Stimulated activated effector memory CD8-positive, alpha-beta T cell treated with anti-CD3 and anti-CD28 coated beads, Interleukin-12 subunit alpha, Interleukin-12 subunit beta, amount 100 ng/mL, for 72 hours (primary cell): ENCODE measurements at regions not wholly inside any gene's neighbourhood (a gene's known extent, or its start where the extent isn't known, plus 50 kb on each side); places are given as distances from the start of the nearest gene placed in this dataset.

ENCODE experiments used
- ATAC-seq: fragments of 150-1000 bp; cut with Tn5 transposase; 2 replicates; pipeline ENCODE4 v1.10.0; 2021
- DNase-seq, 2 donors: peaks; one replicate each; pipeline ENCODE4 v3.0.0; 2021 to 2022; ENCODE audit warnings: low spot score in 2 of 2
- H3K27ac Mint-ChIP-seq: one replicate; pipeline ENCODE4 v1.8.0; 2022; ENCODE audit warnings: mild to moderate bottlenecking, mixed read lengths
- H3K36me3 Mint-ChIP-seq: one replicate; pipeline ENCODE4 v1.8.0; 2022; ENCODE audit warnings: mild to moderate bottlenecking, mixed read lengths
- H3K4me1 Mint-ChIP-seq: one replicate; pipeline ENCODE4 v1.8.0; 2022; ENCODE audit warnings: mixed read lengths
- H3K4me3 Mint-ChIP-seq: one replicate; pipeline ENCODE4 v1.8.0; 2022; ENCODE audit warnings: mild to moderate bottlenecking, mixed read lengths
- H3K9me3 Mint-ChIP-seq: one replicate; pipeline ENCODE4 v1.8.0; 2022; ENCODE audit warnings: mixed read lengths

- ATAC-seq, result no peak
- no peaks in the 10 kb centered on the region for H3K4me1 Mint-ChIP-seq
- H3K4me3 Mint-ChIP-seq, result no peak overlapping the region
- no peak overlapping the region for H3K27ac Mint-ChIP-seq
- H3K9me3 Mint-ChIP-seq, result peaks cover 3% of the 10 kb centered on the region
- DNase-seq, result no peak
- no peaks in the 10 kb centered on the region for H3K36me3 Mint-ChIP-seq
Measured at GRCh38 chr5:106127341-106127781, 1543.4 kb downstream of the EFNA5 start.

- no peak for DNase-seq
- Mint-ChIP-seq H3K9me3 (peaks cover 5% of the 10 kb centered on the region), H3K4me3 (no peak overlapping the region), H3K4me1 (no peaks in the 10 kb centered on the region), H3K27ac (no peak overlapping the region), H3K36me3 (no peaks in the 10 kb centered on the region)
- ATAC-seq, result no peak
Measured at GRCh38 chr5:106121972-106122605, 1548.6 kb downstream of the EFNA5 start.

DNA sequence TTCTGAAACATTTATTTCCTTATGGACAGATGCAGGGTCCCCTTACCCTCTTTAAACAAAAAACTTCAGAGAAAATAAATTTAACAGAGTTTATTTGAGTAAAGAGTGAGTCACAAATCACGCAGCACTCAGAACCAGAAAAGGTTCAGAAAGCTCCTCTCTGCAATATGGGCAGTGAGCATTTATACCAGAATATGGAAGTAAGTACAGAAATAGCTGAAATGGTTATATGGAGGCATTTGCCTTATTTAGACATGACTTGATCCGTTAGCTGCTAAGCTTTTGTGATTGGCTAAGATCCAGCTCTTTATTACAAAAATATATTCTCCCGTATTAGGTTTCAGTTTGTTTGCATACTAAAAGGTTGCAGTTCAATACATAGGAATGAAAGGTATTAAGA lies 1554.1 kb downstream of the EFNA5 start:
- H3K9me3 Mint-ChIP-seq, result peaks cover 16% of the 10 kb centered on the region
- ATAC-seq (no peak), DNase-seq (no peak)
- no peak overlapping the region for H3K27ac Mint-ChIP-seq
- H3K36me3 Mint-ChIP-seq, result no peaks in the 10 kb centered on the region
- no peak overlapping the region for H3K4me3 Mint-ChIP-seq
- no peaks in the 10 kb centered on the region for H3K4me1 Mint-ChIP-seq

- ATAC-seq (no peak), DNase-seq (no peak)
- H3K27ac Mint-ChIP-seq, result no peak overlapping the region
- no peaks in the 10 kb centered on the region for H3K36me3 Mint-ChIP-seq
- H3K4me3 Mint-ChIP-seq, result no peak overlapping the region
- peaks cover 11% of the 10 kb centered on the region for H3K9me3 Mint-ChIP-seq
- no peaks in the 10 kb centered on the region for H3K4me1 Mint-ChIP-seq
Measured at GRCh38 chr5:106113922-106114321, 1556.8 kb downstream of the EFNA5 start.

- H3K27ac Mint-ChIP-seq, result no peak overlapping the region
- ATAC-seq, result no peak
- no peaks in the 10 kb centered on the region for H3K36me3 Mint-ChIP-seq
- H3K4me1 Mint-ChIP-seq, result no peaks in the 10 kb centered on the region
- H3K9me3 Mint-ChIP-seq, result peaks cover 4% of the 10 kb centered on the region
- no peak overlapping the region for H3K4me3 Mint-ChIP-seq
- DNase-seq, result no peak
Measured at GRCh38 chr5:106106384-106106783, 1564.4 kb downstream of the EFNA5 start.

DNA sequence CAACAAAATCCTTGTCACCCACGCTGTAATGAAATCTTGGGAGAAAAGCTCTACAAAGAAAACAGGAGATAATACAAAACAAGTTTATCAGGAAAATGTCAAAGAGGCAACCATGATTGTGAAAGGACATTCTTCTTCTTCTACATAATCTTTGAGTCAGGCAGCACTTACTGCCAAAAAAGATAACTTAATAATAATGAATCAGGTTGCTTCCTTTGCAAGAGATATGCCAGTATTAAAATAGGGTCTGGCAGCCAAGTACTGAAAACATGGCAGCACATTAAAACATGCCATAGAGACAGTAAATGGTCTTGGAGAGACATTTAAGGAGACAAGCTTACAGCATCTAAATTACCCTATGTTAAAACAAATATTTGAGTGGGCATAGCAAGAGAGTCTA lies 1573.4 kb downstream of the EFNA5 start:
- Mint-ChIP-seq H3K27ac (no peak overlapping the region), H3K4me1 (no peaks in the 10 kb centered on the region), H3K4me3 (no peak overlapping the region), H3K9me3 (peaks cover 15% of the 10 kb centered on the region), H3K36me3 (no peaks in the 10 kb centered on the region)
- ATAC-seq (no peak), DNase-seq (no peak)

DNA sequence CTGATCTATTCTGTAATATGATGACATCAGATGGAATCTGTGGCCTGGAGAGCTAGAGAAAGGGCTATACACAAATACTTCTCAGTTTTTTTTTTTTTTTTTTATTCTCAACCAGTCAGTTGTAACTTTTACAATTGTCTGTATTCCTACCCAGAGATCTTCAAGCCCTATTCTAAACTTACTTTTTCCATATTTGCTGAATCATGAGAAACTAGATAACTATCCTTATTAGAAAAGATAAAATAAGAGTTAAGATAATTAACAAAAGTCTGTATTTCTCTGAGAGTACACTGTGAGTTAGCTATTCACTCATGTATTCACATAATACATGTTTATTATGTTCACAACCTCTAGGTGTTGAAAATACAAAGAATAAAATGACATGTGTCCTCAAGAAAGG lies 1575.9 kb downstream of the EFNA5 start:
- ATAC-seq, result no peak
- no peaks in the 10 kb centered on the region for H3K36me3 Mint-ChIP-seq
- no peak for DNase-seq
- H3K27ac Mint-ChIP-seq, result no peak overlapping the region
- no peak overlapping the region for H3K4me3 Mint-ChIP-seq
- H3K4me1 Mint-ChIP-seq, result no peaks in the 10 kb centered on the region
- peaks cover 11% of the 10 kb centered on the region for H3K9me3 Mint-ChIP-seq

GRCh38 chr5:106094204-106094607 lies 1576.5 kb downstream of the EFNA5 start:
- ATAC-seq (no peak), DNase-seq (no peak)
- H3K4me3 Mint-ChIP-seq, result no peak overlapping the region
- no peaks in the 10 kb centered on the region for H3K36me3 Mint-ChIP-seq
- peaks cover 11% of the 10 kb centered on the region for H3K9me3 Mint-ChIP-seq
- no peaks in the 10 kb centered on the region for H3K4me1 Mint-ChIP-seq
- H3K27ac Mint-ChIP-seq, result no peak overlapping the region

DNA sequence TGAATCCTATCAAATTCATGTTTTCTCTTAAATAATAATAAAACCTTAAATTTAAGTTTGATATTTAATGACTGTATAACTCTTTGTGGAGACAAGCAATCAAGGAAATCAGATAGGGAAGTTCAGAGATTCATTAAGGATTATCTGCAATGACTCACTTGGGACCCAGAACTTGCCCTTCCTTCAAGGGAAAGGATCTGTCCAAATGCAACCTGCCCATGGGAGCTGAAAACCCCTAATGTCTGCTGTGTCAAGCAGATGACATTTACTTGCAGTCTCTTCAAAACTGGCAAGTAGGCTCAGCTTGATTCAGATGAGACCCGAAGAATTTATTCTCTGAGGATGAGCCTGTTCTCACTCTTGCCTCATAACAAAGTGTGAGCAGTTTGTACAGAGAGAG lies 1577.6 kb downstream of the EFNA5 start:
- ATAC-seq, result no peak

DNA sequence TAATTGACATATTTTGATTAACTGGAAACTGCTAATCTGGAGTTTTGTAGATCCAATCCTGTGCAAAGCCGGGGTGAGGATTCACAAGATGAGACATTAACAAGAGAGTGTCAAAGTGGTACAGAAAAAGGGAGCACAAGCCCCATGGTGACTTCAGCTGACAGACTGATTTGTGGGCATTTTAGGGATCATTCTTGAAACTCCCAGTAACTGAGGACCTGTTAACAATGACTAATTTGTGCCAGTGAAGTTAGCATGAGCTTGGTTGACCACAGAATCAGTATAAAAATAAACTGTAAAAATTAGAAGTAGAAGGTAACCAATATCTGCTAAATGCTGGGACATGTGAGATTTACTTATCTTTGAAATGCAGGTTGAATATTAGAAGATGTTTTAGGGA lies 1578.3 kb downstream of the EFNA5 start:
- Mint-ChIP-seq H3K36me3 (no peaks in the 10 kb centered on the region), H3K4me1 (no peaks in the 10 kb centered on the region), H3K4me3 (no peak overlapping the region), H3K27ac (no peak overlapping the region), H3K9me3 (peaks cover 10% of the 10 kb centered on the region)
- ATAC-seq, result no peak
- DNase-seq, result no peak

More for the DNA sequence above, 1577.6 kb downstream of the EFNA5 start:
- no peaks in the 10 kb centered on the region for H3K36me3 Mint-ChIP-seq
- no peaks in the 10 kb centered on the region for H3K4me1 Mint-ChIP-seq
- H3K4me3 Mint-ChIP-seq, result no peak overlapping the region
- H3K9me3 Mint-ChIP-seq, result peaks cover 10% of the 10 kb centered on the region
- DNase-seq, result no peak
- H3K27ac Mint-ChIP-seq, result no peak overlapping the region

DNA sequence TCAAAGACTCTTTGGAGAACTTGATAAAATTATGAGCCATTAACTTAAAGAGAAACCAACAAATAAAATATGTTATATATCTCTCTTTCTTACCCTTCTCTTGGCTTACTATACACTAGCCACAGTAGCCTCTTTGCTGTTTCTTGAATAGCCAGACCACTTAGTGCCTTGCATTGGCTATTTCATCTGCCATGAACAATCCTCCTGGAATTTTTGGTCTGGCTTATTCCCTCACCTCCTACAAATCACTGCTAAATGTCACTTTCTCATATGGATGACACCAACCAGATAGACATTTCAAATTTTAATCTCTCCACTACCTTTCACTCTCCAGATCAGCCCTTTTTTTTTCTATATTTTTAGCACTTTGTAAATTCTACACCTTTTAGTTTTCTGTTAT lies 1581.7 kb downstream of the EFNA5 start:
- Mint-ChIP-seq H3K9me3 (peaks cover 12% of the 10 kb centered on the region), H3K27ac (no peak overlapping the region), H3K4me1 (no peaks in the 10 kb centered on the region), H3K36me3 (no peaks in the 10 kb centered on the region), H3K4me3 (no peak overlapping the region)
- no peak for ATAC-seq
- DNase-seq, result no peak

GRCh38 chr5:106088462-106088861 lies 1582.3 kb downstream of the EFNA5 start:
- no peak overlapping the region for H3K4me3 Mint-ChIP-seq

GRCh38 chr5:106086352-106086751 lies 1584.4 kb downstream of the EFNA5 start:
- no peak overlapping the region for H3K27ac Mint-ChIP-seq
- ATAC-seq, result no peak
- H3K9me3 Mint-ChIP-seq, result peaks cover 12% of the 10 kb centered on the region
- H3K36me3 Mint-ChIP-seq, result no peaks in the 10 kb centered on the region
- no peak overlapping the region for H3K4me3 Mint-ChIP-seq
- no peaks in the 10 kb centered on the region for H3K4me1 Mint-ChIP-seq
- DNase-seq, result no peak

More at GRCh38 chr5:106088462-106088861, 1582.3 kb downstream of the EFNA5 start:
- ATAC-seq (no peak), DNase-seq (no peak)
- Mint-ChIP-seq H3K9me3 (peaks cover 12% of the 10 kb centered on the region), H3K27ac (no peak overlapping the region), H3K4me1 (no peaks in the 10 kb centered on the region), H3K36me3 (no peaks in the 10 kb centered on the region)

DNA sequence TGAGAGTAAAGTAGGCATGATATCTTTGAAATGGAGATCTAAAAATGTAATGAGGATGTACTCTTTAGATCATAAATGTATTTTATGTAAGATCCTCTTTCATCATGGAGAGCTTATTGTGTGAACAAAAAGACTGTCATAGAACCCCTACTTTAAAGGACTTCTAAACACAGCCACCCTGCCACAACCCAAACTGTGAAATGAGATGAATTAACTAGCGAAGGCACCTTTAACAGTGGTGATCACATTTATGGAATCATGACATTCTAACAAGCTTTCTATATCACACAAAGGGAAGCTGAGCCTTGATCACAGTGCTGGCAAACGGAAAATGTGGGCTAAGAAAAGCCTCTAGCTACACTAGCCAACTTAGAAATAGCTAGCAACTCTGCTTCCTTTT lies 1585.2 kb downstream of the EFNA5 start:
- no peak for ATAC-seq
- no peaks in the 10 kb centered on the region for H3K36me3 Mint-ChIP-seq
- H3K4me3 Mint-ChIP-seq, result no peak overlapping the region
- no peak overlapping the region for H3K27ac Mint-ChIP-seq
- H3K9me3 Mint-ChIP-seq, result peaks cover 14% of the 10 kb centered on the region
- H3K4me1 Mint-ChIP-seq, result no peaks in the 10 kb centered on the region
- no peak for DNase-seq

DNA sequence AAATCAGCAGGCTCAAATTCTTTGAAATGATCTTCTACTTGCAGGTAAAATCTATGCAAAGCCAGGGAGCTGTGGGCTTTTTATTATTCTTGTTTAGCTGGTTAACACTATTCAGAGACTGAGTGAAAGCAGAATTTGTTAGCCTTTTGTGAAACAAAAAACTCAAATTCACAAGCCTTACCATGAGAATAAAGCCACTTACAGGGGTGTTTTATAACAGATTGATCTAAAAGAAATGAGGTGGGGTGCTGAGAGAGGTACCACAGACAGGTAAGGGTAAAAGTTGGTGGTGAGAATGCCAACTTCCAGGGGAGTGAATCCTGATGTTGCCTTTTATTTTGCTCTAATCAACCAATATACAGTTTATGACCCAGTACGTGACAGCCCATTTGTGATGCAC lies 1585.6 kb downstream of the EFNA5 start:
- no peak for ATAC-seq
- H3K9me3 Mint-ChIP-seq, result peaks cover 16% of the 10 kb centered on the region

DNA sequence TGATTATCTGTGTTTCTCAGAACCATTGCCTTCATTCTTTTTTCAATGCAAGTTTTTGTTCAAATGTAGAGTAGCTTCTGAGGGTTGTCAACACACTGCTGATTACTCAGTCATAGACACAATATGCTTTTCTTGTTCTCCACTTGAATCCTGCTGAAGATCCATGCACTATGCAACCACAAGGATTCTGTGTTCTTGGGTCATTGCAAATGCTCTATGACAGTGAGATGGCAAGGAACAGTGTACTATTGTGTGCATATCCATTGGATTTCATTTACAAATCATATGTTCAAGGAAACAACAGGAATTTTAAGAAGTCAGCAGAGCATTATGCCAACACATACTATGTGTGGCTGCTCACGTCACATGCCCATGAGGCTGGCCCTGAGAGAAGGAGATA lies 1590.2 kb downstream of the EFNA5 start:
- no peak for DNase-seq
- ATAC-seq, result no peak
- H3K9me3 Mint-ChIP-seq, result peaks cover 8% of the 10 kb centered on the region

More for the DNA sequence above, 1585.6 kb downstream of the EFNA5 start:
- Mint-ChIP-seq H3K27ac (no peak overlapping the region), H3K4me3 (no peak overlapping the region), H3K36me3 (no peaks in the 10 kb centered on the region), H3K4me1 (no peaks in the 10 kb centered on the region)
- no peak for DNase-seq

DNA sequence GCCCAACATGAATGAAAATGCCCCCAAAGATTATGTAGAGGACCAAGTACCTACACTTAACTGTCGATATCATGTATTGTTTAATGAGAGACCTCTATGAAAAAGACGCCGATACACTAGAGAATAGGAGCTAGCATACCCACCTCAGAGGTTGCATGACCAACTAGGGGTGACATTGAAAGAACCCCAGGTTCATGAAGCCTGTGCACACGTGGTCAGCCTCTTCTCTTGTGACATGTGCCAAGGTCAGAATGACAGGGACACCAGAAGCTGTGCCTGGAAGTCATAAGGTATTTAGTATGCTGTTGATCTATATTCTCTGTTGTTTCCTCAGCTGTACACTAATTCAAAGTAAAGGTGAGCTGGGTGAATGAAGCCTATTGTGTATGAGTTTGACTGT lies 1594.1 kb downstream of the EFNA5 start:
- ATAC-seq, result peak; percentile 47
- Mint-ChIP-seq H3K4me3 (no peak overlapping the region), H3K36me3 (no peaks in the 10 kb centered on the region)

More for the DNA sequence above, 1590.2 kb downstream of the EFNA5 start:
- no peaks in the 10 kb centered on the region for H3K36me3 Mint-ChIP-seq
- no peak overlapping the region for H3K4me3 Mint-ChIP-seq
- H3K4me1 Mint-ChIP-seq, result no peaks in the 10 kb centered on the region
- no peak overlapping the region for H3K27ac Mint-ChIP-seq

More for the DNA sequence above, 1594.1 kb downstream of the EFNA5 start:
- Mint-ChIP-seq H3K9me3 (peaks cover 4% of the 10 kb centered on the region), H3K27ac (no peak overlapping the region), H3K4me1 (no peaks in the 10 kb centered on the region)
- DNase-seq, result no peak
